ENCODE measurements at regions not wholly inside any gene's neighbourhood (a gene's known extent, or its start where the extent isn't known, plus 50 kb on each side); places are given as distances from the start of the nearest gene placed in this dataset.
A peak's percentile ranks its signal among the peaks of the same experiment; 100 is the strongest.

- Mint-ChIP-seq H3K36me3 (no peaks in the 10 kb centered on the region), H3K27me3 (ENCODE audit: insufficient read depth, low read depth) (peaks cover 4% of the 10 kb centered on the region), H3K27ac (no peak overlapping the region), H3K4me1 (peaks cover 11% of the 10 kb centered on the region), H3K4me3 (no peak overlapping the region), H3K9me3 (no peaks in the 10 kb centered on the region)
- H3K79me2 ChIP-seq (ENCODE audit: low read depth) = no peaks in the 10 kb centered on the region
- no peaks in the 10 kb centered on the region for H4K20me1 ChIP-seq (ENCODE audit: low read depth)
- no peaks in the 10 kb centered on the region for H3K36me3 ChIP-seq
- H3K27ac ChIP-seq = no peak overlapping the region
- no peak for DNase-seq (ENCODE audit: low spot score)
- no peak overlapping the region for H3K9ac ChIP-seq
- no peaks in the 10 kb centered on the region for H3K27me3 ChIP-seq
- TF ChIP-seq CTCF (IDR thresholded peaks at IDR 0.05) (no peak), EZH2 (IDR thresholded peaks at IDR 0.05) (no peak), EZH2phosphoT487 (IDR thresholded peaks at IDR 0.05) (no peak)
- no peaks in the 10 kb centered on the region for H3K4me1 ChIP-seq
- H2AFZ ChIP-seq (replicated peaks) = peak overlapping the region; percentile 42
- no peak overlapping the region for H3K4me3 ChIP-seq
- H3K9me3 ChIP-seq (ENCODE audit: low read depth) = no peaks in the 10 kb centered on the region
- H3F3A ChIP-seq (ENCODE audit: low read depth) = no peaks in the 10 kb centered on the region
- H3K4me2 ChIP-seq = no peak overlapping the region
Measured at GRCh38 chr4:156230176-156230575, 276.5 kb upstream of the CTSO start.

- H3K4me1 ChIP-seq = no peaks in the 10 kb centered on the region
- Mint-ChIP-seq H3K27ac (no peak overlapping the region), H3K9me3 (no peaks in the 10 kb centered on the region), H3K36me3 (no peaks in the 10 kb centered on the region), H3K4me1 (peaks cover 11% of the 10 kb centered on the region), H3K4me3 (no peak overlapping the region), H3K27me3 (ENCODE audit: insufficient read depth, low read depth) (peaks cover 4% of the 10 kb centered on the region)
- H3K4me2 ChIP-seq = no peak overlapping the region
- H3K27me3 ChIP-seq = no peaks in the 10 kb centered on the region
- H3K36me3 ChIP-seq = no peaks in the 10 kb centered on the region
- TF ChIP-seq CTCF (IDR thresholded peaks at IDR 0.05) (no peak), EZH2 (IDR thresholded peaks at IDR 0.05) (no peak), EZH2phosphoT487 (IDR thresholded peaks at IDR 0.05) (no peak)
- no peak for DNase-seq (ENCODE audit: low spot score)
- H3K9me3 ChIP-seq (ENCODE audit: low read depth) = no peaks in the 10 kb centered on the region
- no peaks in the 10 kb centered on the region for H3K79me2 ChIP-seq (ENCODE audit: low read depth)
- no peak overlapping the region for H3K4me3 ChIP-seq
- no peak overlapping the region for H3K27ac ChIP-seq
- no peaks in the 10 kb centered on the region for H4K20me1 ChIP-seq (ENCODE audit: low read depth)
- no peak overlapping the region for H2AFZ ChIP-seq (replicated peaks)
- no peaks in the 10 kb centered on the region for H3F3A ChIP-seq (ENCODE audit: low read depth)
- no peak overlapping the region for H3K9ac ChIP-seq
Measured at GRCh38 chr4:156228676-156229075, 275.0 kb upstream of the CTSO start.

GRCh38 chr4:156227321-156227720 is 273.7 kb upstream of the CTSO start:
- H3K79me2 ChIP-seq (ENCODE audit: low read depth) = no peaks in the 10 kb centered on the region
- Mint-ChIP-seq H3K9me3 (no peaks in the 10 kb centered on the region), H3K36me3 (no peaks in the 10 kb centered on the region), H3K4me1 (peaks cover 11% of the 10 kb centered on the region), H3K27ac (no peak overlapping the region), H3K4me3 (no peak overlapping the region), H3K27me3 (ENCODE audit: insufficient read depth, low read depth) (peaks cover 4% of the 10 kb centered on the region)
- H3K4me1 ChIP-seq = no peaks in the 10 kb centered on the region
- H3K4me3 ChIP-seq = no peak overlapping the region
- no peak overlapping the region for H2AFZ ChIP-seq (replicated peaks)
- H3K36me3 ChIP-seq = no peaks in the 10 kb centered on the region
- H3K9me3 ChIP-seq (ENCODE audit: low read depth) = no peaks in the 10 kb centered on the region
- H3K27me3 ChIP-seq = no peaks in the 10 kb centered on the region
- no peaks in the 10 kb centered on the region for H4K20me1 ChIP-seq (ENCODE audit: low read depth)
- no peak for DNase-seq (ENCODE audit: low spot score)
- no peak for TF ChIP-seq CTCF (IDR thresholded peaks at IDR 0.05)
- no peak for TF ChIP-seq EZH2 (IDR thresholded peaks at IDR 0.05)
- TF ChIP-seq EZH2phosphoT487 (IDR thresholded peaks at IDR 0.05) = no peak
- no peak overlapping the region for H3K4me2 ChIP-seq
- H3K9ac ChIP-seq = no peak overlapping the region
- no peaks in the 10 kb centered on the region for H3F3A ChIP-seq (ENCODE audit: low read depth)
- no peak overlapping the region for H3K27ac ChIP-seq

Data from neural progenitor cell (in vitro differentiated cells).